ENCODE measurements at regions not wholly inside any gene's neighbourhood (a gene's known extent, or its start where the extent isn't known, plus 50 kb on each side); places are given as distances from the start of the nearest gene placed in this dataset.

- no peak for DNase-seq (ENCODE audit: low read depth in 3 of 3)
Measured at GRCh38 chr3:127403795-127404194, 115.9 kb upstream of the PRR20G start.

GRCh38 chr3:127399154-127399553, 111.3 kb upstream of the PRR20G start:
- no peak for DNase-seq (ENCODE audit: low read depth in 3 of 3)

DNA sequence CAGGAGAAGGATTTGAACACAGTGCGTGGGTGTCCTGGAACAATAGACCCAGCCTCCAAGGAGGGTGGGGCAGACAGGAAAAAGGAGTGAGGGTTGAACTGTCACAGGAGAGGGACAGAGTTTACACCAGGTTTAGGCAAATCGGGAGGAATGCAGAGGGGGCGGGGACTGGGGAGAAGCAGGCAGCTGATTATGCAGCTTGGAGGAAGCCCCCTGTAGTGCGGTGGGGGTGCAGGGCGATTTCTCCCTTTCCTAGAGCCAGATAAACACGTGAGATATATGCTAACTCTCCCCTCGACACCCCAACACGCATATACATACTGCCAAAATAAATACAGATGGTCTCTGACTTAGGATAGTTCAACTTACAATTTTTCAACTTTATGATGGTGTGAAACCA, 108.6 kb upstream of the PRR20G start:
- no peak for DNase-seq (ENCODE audit: low read depth in 3 of 3)

DNA sequence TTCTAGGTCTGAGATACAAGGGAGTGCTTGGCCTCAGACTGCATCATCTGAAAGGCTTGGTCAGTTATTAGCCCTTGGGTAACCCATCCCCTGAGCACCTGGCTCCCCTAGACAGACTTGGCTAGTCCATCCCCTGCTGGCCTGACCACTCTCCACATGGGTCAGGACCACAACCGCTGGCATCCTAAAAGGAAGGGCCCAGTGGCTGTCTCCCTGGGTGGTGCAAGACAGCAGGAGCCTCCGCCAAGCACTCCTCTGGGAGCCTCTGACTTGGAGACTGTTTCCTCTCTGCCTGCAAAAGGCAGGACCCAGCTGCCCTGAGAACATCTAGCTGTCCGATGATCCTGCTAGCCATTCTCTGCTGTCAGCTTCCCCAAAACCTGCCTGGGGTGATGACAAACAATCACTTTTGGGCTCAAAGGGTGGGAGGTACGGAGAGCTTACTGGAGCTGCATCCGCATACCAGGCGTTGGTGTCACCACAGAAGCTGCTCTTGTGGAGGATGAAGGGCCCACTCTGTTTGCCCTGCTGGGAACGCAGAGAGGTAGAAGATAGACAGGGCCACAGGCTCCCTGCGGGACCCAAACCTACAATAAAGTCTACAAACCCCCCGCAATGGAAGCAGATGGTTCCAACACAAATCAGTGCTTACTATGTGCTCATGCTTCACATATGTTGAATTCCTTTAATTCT, 108.0 kb upstream of the PRR20G start:
- DNase-seq (ENCODE audit: low read depth in 3 of 3): no peak

DNA sequence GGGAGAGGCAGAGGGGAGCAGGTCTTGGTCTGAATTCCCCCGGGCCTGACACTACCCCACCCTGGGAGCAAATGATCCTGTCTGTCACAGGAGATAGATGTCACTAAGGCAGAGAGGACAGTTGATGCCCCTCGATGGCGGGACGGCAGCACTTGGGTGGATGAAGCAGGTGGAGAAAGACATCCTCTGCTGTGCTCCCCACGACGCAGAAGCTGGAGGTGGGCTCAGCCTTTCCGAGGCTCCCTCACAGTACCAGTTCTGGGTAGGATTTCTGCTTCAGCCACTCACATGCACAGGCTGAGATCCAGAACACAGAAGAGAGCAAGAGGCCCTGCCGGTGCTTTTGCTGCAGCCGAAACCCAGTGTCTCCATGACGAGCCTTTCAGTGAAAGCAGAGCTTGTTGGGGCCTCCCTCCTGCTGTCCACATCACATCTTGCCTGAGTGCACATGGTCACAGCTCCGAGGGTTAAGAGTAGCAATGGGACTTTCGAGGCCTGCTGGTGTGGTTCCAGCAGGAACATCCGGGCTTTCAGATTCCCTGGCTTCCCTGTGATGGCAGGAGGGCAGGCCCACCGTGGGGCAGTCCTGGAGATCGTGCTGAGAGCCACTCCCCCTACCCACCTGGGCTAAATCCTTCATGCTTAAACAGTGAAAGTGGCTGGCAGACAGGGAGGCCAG, 107.3 kb upstream of the PRR20G start:
- no peak for DNase-seq (ENCODE audit: low read depth in 3 of 3)

DNA sequence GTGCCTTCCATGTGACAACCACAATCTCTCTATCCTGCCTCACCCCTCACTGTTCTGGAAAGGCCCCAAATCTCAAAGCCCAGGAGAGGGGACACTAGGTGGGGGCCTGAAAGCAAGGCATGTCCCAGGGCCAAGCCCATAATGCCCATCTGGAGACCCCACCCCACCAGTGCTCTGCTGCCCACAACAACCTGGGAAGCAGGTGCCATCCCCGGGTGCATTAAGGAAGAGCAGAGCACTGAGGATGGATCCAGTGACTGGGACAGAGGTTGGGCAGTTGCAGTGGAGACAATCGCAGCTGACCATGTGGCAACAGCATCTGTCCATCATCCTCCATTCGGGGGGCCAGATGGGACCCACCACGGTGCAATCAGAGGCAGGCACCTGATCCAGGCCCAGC, 106.2 kb upstream of the PRR20G start:
- no peak for DNase-seq (ENCODE audit: low read depth in 3 of 3)

DNA sequence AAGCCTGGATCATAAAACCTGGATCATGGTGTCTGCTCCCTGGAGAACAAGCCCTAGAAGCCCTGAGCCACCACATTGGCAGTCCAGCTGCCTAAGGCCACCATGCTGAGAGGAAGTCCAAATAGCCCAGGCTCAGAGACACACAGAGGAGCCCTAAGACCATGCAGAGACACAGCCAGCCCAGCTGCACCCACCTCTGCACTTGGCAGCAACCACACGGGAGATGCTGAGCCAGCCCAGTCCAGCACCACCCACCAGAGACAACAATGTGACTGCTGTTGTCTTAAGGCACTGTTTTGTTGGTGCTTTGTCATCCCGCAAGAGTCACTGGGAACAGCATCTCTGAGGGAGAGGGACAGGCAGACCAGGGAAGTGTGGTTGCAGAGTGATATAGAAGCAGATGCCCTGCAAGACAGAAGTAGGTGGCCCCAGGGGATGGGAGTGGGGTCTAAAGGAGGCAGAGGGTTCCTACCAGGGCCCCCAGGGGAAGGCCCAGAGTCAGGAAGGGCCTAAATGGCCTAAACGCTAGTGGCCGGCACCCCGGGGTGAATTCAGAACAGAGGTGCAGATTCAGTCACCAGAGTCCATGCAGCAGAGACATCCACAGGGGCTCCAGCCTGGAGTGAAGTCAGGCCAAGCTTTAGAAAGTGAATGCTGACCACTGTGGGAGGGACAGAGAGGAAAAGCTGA, 105.4 kb upstream of the PRR20G start:
- DNase-seq (ENCODE audit: low read depth in 3 of 3): no peak

- DNase-seq (ENCODE audit: low read depth in 3 of 3): no peak
Measured at GRCh38 chr3:127392156-127392490, 104.3 kb upstream of the PRR20G start.

- DNase-seq (ENCODE audit: low read depth in 3 of 3): no peak
Measured at GRCh38 chr3:127391436-127392155, 103.8 kb upstream of the PRR20G start.

GRCh38 chr3:127390365-127391025, 102.6 kb upstream of the PRR20G start:
- no peak for DNase-seq (ENCODE audit: low read depth in 3 of 3)

DNA sequence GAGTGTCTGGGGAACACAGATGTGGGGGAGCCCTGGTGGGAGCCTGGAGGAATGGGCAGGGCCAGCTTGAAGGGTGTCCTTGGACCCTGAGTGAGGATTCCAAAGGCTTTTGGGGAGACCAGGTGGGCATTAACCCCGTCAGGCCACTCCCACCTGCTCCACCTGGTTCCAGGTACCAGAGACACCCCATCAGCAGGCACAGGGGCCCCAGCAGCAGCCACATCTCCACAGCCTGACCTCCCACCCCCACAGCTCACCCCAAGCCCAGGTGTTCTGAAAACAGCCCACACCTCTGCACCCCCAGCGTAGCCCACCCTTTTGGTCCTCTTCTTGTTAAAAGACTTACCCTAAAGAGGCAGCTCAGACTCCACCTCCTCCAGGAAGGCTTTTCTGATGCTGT, 102.1 kb upstream of the PRR20G start:
- no peak for DNase-seq (ENCODE audit: low read depth in 3 of 3)

DNA sequence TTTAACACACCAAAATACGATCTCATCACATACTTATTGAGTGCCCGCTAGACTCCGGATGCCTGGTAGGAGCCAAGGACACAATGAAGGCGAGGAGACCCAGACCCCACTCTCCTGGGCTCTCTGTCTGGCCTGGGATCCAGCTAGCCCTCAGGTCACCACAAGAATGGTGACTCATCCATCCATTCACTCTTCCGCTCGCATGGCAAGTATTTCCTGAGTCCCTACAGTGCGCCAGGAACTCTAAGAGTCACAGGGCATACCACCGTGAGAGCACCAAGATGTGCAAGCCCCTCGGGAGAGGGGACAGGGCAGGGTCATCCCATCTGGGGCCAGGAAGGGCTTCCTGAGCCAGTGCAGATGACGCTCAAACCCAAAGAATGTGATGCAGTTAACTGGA, 101.6 kb upstream of the PRR20G start:
- DNase-seq (ENCODE audit: low read depth in 3 of 3): no peak

DNA sequence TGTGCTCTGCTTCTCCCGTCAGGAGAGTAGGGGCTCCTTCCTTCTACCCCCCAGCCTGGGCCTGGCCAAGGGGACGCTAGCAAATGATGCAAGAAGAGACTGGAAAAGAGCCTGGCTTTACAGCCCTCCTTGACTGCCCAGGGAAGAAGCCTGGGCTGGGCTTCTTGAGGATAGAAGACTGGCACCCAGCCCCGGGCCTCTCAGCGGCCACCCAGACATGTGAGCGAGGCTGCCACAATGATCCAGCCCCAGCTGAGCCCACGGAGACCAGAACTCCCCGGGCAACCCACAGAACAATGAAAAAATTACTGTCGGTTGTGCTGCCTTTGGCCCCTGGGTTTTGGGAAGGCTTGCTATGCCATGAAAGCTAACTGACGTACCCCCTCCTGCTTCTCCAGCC, 100.6 kb upstream of the PRR20G start:
- no peak for DNase-seq (ENCODE audit: low read depth in 3 of 3)

DNA sequence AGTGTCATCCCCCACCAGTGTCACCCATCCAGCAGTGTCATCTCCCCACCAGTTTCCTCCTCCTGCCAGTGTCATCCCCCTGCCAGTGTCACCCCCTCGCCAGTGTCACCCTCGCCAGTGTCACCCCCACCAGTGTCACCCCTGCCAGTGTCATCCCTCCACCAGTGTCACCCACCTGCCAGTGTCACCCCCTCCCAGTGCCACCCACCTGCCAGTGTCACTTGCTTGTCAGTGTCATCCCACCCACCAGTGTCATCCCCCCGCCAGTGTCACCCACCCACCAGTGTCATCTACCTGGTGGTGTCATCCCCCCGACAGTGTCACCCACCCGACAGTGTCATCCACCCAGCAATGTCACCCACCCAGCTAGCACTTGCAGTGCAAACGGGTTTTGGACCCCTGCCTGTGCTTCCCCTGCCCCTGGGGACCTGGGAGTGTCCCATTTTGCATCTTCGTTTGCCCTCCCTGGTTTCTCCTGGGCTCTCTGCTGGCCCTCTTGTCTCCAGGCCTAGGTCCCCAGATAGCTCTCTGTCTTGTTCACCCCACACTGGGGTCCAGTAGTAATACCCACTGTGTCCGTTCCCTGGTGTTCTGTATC, 99.8 kb upstream of the PRR20G start:
- DNase-seq (ENCODE audit: low read depth in 3 of 3): no peak

GRCh38 chr3:127387119-127387518, 99.3 kb upstream of the PRR20G start:
- DNase-seq (ENCODE audit: low read depth in 3 of 3): no peak

DNA sequence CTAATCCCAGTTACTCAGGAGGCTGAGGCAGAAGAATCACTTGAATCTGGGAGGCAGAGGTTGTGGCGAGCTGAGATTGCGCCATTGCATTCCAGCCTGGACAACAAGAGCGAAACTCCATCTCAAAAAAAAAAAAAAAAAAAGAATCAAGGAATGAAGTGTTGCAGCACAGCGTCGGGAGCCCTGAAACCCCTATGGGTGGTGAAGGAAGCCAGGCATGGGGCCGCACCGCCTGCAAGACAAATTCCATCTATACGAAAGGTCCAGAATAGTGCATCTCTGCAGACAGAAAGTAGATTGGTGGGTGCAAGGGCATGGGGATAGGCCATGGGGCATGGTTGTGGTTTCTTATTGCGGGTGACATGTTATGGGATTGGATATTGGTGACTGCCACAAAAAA, 98.6 kb upstream of the PRR20G start:
- DNase-seq (ENCODE audit: low read depth in 3 of 3): no peak

GRCh38 chr3:127385540-127385870, 97.7 kb upstream of the PRR20G start:
- no peak for DNase-seq (ENCODE audit: low read depth in 3 of 3)

DNA sequence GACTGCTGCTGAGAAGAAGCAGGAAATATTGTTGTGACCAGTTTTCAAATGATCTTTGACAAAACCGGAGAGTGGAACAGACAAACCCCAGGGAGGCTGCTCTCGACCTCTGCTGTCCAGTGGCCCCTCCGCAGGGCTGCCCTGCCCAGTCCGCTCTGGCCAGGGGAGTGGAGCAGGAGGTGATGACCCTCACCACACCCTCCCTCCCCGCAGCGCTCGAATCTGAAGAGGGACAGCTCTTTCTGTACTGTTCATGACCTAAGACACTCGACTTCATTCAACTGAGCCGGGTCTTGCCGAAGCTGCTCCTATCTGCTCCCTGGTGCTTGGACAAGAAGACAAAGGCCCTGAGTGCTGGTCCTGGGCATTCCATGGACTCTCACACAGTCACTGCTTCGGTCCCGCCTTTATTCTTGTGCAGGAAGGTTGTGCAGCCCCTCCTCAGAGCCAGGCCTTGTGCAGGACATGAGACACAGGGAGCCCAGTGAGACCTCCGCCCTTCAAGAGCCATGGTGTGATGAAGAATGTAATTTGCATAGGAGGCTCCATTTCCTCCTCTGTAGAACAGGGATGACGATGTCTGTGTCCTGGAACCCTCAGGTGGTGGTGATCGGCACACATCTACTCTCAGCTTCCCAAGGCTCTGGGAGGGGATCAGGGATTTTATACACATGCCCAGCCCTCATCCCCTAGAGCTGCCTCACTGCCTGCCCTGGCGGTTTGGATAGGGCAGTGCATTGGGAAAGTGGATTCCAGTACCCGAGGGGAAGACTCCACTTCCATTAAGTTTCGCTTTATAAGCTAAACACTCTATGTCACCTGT, 97.1 kb upstream of the PRR20G start:
- DNase-seq (ENCODE audit: low read depth in 3 of 3): no peak

GRCh38 chr3:127383656-127384179, 95.9 kb upstream of the PRR20G start:
- DNase-seq (ENCODE audit: low read depth in 3 of 3): no peak

DNA sequence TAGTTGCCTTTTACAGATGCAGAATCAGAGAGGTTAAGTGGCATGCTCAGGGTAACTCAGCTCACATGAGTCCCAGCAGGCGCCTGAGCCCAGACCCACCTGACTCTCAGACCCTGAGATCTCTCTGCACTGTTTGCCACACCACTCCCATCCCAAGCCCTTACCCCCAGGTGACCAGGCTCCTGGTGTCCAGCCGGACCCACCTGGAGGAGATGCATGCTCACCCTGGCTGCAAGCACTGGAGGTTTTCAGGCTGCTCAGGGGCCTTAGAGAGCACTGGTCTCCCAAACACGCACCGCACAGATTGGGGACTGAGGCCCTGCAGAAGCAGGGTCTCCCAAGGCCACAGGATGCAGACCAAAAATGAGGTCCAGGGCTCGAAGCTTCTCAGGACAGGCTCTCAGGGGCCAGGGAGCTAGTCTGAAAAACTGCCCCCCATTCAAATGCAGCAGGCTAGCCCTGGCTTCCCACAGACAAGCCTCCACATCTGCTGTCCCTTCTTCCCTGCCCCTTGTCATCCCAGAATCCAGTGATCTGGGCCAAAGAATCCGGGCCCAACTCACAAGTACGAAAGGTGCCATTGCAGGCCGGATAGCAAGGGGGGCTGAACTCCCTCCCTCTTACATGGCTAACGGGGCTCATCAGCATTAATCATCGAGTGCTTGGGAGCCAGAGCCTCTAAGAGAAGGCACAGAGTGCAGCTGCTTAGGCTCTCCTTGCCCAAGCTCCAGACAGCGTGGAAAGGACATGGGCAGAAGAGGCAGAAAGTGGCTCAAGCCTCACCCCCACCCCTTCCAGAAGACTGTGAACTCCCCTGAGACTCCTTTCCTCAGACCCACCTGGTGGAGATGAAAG, 90.2 kb upstream of the PRR20G start:
- no peak for DNase-seq (ENCODE audit: low read depth in 3 of 3)

All from stimulated activated CD4-positive, alpha-beta T cell treated with anti-CD3 and anti-CD28 coated beads, TNF-alpha, amount 100 ng/mL, for 48 hours (primary cell).